Stimulated activated naive CD8-positive, alpha-beta T cell treated with anti-CD3 and anti-CD28 coated beads, Interleukin-15, amount 100 ng/mL, for 72 hours (primary cell): ENCODE measurements at regions not wholly inside any gene's neighbourhood (a gene's known extent, or its start where the extent isn't known, plus 50 kb on each side); places are given as distances from the start of the nearest gene placed in this dataset.

ENCODE experiments used
- ATAC-seq: fragments of 150-1000 bp; cut with Tn5 transposase; 2 replicates; pipeline ENCODE4 v1.10.0; 2021; ENCODE audit warnings: mild to moderate bottlenecking, moderate library complexity
- DNase-seq, 2 donors: peaks; one replicate each; pipeline ENCODE4 v3.0.0; 2021 to 2022
- H3K27ac Mint-ChIP-seq, 2 donors: one replicate each; pipeline ENCODE4 v1.8.0; 2022; ENCODE audit warnings: mild to moderate bottlenecking in 2 of 2, mixed read lengths in 2 of 2, moderate library complexity in 2 of 2
- H3K27me3 Mint-ChIP-seq: one replicate; pipeline ENCODE4 v1.8.0; 2022; ENCODE audit warnings: mixed read lengths
- H3K4me1 Mint-ChIP-seq: one replicate; pipeline ENCODE4 v1.8.0; 2022; ENCODE audit warnings: mild to moderate bottlenecking, mixed read lengths
- H3K4me3 Mint-ChIP-seq, 2 donors: one replicate each; pipeline ENCODE4 v1.8.0; 2022; ENCODE audit warnings: mild to moderate bottlenecking in 2 of 2, mixed read lengths in 2 of 2, moderate library complexity in 1 of 2
- H3K9me3 Mint-ChIP-seq, 2 donors: one replicate each; pipeline ENCODE4 v1.8.0; 2022; ENCODE audit warnings: mixed read lengths in 2 of 2

GRCh38 chr4:3856604-3857204 is 90.5 kb downstream of the ADRA2C start:
- no peaks in the 10 kb centered on the region for H3K4me1 Mint-ChIP-seq
- H3K27ac Mint-ChIP-seq = peak overlapping the region in 1 of 2 donors; percentile 59
- peaks cover 31% of the 10 kb centered on the region for H3K27me3 Mint-ChIP-seq
- no peaks in the 10 kb centered on the region for H3K9me3 Mint-ChIP-seq
- no peak for DNase-seq
- H3K4me3 Mint-ChIP-seq = no peak overlapping the region
- ATAC-seq = no peak

GRCh38 chr4:3857269-3857926 is 91.2 kb downstream of the ADRA2C start:
- H3K4me3 Mint-ChIP-seq = no peak overlapping the region
- no peak for ATAC-seq

GRCh38 chr4:3858046-3858730 is 92.0 kb downstream of the ADRA2C start:
- H3K27ac Mint-ChIP-seq = no peak overlapping the region
- H3K4me1 Mint-ChIP-seq = no peaks in the 10 kb centered on the region
- peaks cover 28% of the 10 kb centered on the region for H3K27me3 Mint-ChIP-seq
- DNase-seq (no peak), ATAC-seq (peak; percentile 16)
- H3K9me3 Mint-ChIP-seq = no peaks in the 10 kb centered on the region
- no peak overlapping the region for H3K4me3 Mint-ChIP-seq

More at GRCh38 chr4:3857269-3857926, 91.2 kb downstream of the ADRA2C start:
- no peaks in the 10 kb centered on the region for H3K4me1 Mint-ChIP-seq
- H3K27me3 Mint-ChIP-seq = peaks cover 28% of the 10 kb centered on the region
- H3K27ac Mint-ChIP-seq = no peak overlapping the region
- no peaks in the 10 kb centered on the region for H3K9me3 Mint-ChIP-seq
- DNase-seq = no peak

- Mint-ChIP-seq H3K4me1 (no peaks in the 10 kb centered on the region), H3K27ac (no peak overlapping the region), H3K27me3 (peaks cover 25% of the 10 kb centered on the region), H3K4me3 (no peak overlapping the region), H3K9me3 (no peaks in the 10 kb centered on the region)
- ATAC-seq = no peak
- DNase-seq = no peak
Observed at GRCh38 chr4:3858765-3859388, 92.7 kb downstream of the ADRA2C start.

GRCh38 chr4:3859571-3859970 is 93.4 kb downstream of the ADRA2C start:
- ATAC-seq (no peak), DNase-seq (no peak)
- peaks cover 18% of the 10 kb centered on the region for H3K27me3 Mint-ChIP-seq
- no peak overlapping the region for H3K27ac Mint-ChIP-seq
- H3K4me3 Mint-ChIP-seq = no peak overlapping the region
- no peaks in the 10 kb centered on the region for H3K9me3 Mint-ChIP-seq
- H3K4me1 Mint-ChIP-seq = no peaks in the 10 kb centered on the region

GRCh38 chr4:3860061-3860912 is 94.1 kb downstream of the ADRA2C start:
- Mint-ChIP-seq H3K9me3 (no peaks in the 10 kb centered on the region), H3K4me3 (no peak overlapping the region), H3K4me1 (no peaks in the 10 kb centered on the region), H3K27ac (no peak overlapping the region), H3K27me3 (peaks cover 15% of the 10 kb centered on the region)
- DNase-seq (no peak), ATAC-seq (no peak)

- no peaks in the 10 kb centered on the region for H3K4me1 Mint-ChIP-seq
- ATAC-seq = no peak
- peaks cover 15% of the 10 kb centered on the region for H3K27me3 Mint-ChIP-seq
- no peak overlapping the region for H3K27ac Mint-ChIP-seq
- H3K4me3 Mint-ChIP-seq = no peak overlapping the region
- H3K9me3 Mint-ChIP-seq = no peaks in the 10 kb centered on the region
- no peak for DNase-seq
Observed at GRCh38 chr4:3860913-3861636, 94.9 kb downstream of the ADRA2C start.

GRCh38 chr4:3861720-3862639 is 95.8 kb downstream of the ADRA2C start:
- Mint-ChIP-seq H3K27me3 (peaks cover 9% of the 10 kb centered on the region), H3K4me3 (no peak overlapping the region), H3K9me3 (no peaks in the 10 kb centered on the region), H3K27ac (no peak overlapping the region), H3K4me1 (no peaks in the 10 kb centered on the region)
- no peak for ATAC-seq
- no peak for DNase-seq

GRCh38 chr4:3862640-3863420 is 96.6 kb downstream of the ADRA2C start:
- H3K4me1 Mint-ChIP-seq = no peaks in the 10 kb centered on the region
- no peak overlapping the region for H3K4me3 Mint-ChIP-seq
- no peaks in the 10 kb centered on the region for H3K9me3 Mint-ChIP-seq
- no peak overlapping the region for H3K27ac Mint-ChIP-seq
- no peak for DNase-seq
- peaks cover 9% of the 10 kb centered on the region for H3K27me3 Mint-ChIP-seq
- no peak for ATAC-seq

- DNase-seq = no peak
- H3K27me3 Mint-ChIP-seq = peaks cover 18% of the 10 kb centered on the region
- no peaks in the 10 kb centered on the region for H3K9me3 Mint-ChIP-seq
- H3K4me1 Mint-ChIP-seq = no peaks in the 10 kb centered on the region
- no peak overlapping the region for H3K4me3 Mint-ChIP-seq
- no peak for ATAC-seq
- H3K27ac Mint-ChIP-seq = no peak overlapping the region
Observed at GRCh38 chr4:3863841-3864741, 97.9 kb downstream of the ADRA2C start.

GRCh38 chr4:3864742-3865721 is 98.8 kb downstream of the ADRA2C start:
- DNase-seq = no peak
- no peaks in the 10 kb centered on the region for H3K9me3 Mint-ChIP-seq
- ATAC-seq = no peak
- no peak overlapping the region for H3K27ac Mint-ChIP-seq
- no peak overlapping the region for H3K4me3 Mint-ChIP-seq
- peaks cover 28% of the 10 kb centered on the region for H3K27me3 Mint-ChIP-seq
- H3K4me1 Mint-ChIP-seq = no peaks in the 10 kb centered on the region
